ENCODE measurements at regions not wholly inside any gene's neighbourhood (a gene's known extent, or its start where the extent isn't known, plus 50 kb on each side); places are given as distances from the start of the nearest gene placed in this dataset.

DNA sequence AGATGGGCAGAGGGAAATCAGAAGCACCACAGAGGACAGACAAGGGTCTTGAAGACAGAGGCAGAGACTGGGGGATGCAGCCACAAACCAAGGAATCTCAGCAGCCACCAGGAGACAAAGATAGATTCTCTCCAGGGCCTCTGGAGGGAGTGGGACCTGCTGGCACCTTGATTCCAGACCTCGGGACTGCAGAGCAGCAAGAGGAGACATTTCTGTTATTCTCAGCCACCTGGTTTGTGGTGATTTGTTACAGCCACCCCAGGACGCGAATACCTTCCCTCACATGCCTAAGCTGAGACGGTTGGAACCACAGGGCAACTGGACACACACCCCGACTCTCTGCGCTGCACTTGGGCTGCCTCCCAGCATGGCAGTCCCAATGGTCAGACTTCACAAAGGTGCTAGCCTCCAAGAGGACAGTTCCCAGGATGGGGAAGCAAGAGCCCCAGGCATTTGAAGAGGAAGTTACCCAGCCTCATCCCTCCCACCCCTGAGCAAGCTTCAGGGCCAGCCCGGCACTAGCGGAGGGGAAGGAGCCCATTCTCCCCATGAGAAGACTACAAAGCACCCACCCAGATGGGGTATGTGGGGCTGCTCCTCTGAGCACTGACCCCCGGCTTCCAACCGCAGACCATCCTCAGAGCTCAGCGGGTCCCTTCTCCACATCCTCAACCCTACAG is 104.6 kb upstream of the INSIG1 start:
- TF ChIP-seq, protein P1, sequence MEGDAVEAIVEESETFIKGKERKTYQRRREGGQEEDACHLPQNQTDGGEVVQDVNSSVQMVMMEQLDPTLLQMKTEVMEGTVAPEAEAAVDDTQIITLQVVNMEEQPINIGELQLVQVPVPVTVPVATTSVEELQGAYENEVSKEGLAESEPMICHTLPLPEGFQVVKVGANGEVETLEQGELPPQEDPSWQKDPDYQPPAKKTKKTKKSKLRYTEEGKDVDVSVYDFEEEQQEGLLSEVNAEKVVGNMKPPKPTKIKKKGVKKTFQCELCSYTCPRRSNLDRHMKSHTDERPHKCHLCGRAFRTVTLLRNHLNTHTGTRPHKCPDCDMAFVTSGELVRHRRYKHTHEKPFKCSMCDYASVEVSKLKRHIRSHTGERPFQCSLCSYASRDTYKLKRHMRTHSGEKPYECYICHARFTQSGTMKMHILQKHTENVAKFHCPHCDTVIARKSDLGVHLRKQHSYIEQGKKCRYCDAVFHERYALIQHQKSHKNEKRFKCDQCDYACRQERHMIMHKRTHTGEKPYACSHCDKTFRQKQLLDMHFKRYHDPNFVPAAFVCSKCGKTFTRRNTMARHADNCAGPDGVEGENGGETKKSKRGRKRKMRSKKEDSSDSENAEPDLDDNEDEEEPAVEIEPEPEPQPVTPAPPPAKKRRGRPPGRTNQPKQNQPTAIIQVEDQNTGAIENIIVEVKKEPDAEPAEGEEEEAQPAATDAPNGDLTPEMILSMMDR (IDR thresholded peaks at IDR 0.05), result no peak
- no peaks in the 10 kb centered on the region for H3K4me1 ChIP-seq (ENCODE audit: low read depth)
- intact Hi-C loops (cut with DNase I, micrococcal nuclease), result loop anchor here in 1 of 2 donors (5.0 kb wide), 1 partner anchor 154 kb away; no protein-coding TSS in a partner anchor
- ATAC-seq (no peak), DNase-seq (no peak)
- no peaks in the 10 kb centered on the region for H3K36me3 ChIP-seq (ENCODE audit: low read depth)
- H3K9me3 ChIP-seq, result peaks cover 10% of the 10 kb centered on the region
- no peak overlapping the region for H3K4me3 ChIP-seq

DNA sequence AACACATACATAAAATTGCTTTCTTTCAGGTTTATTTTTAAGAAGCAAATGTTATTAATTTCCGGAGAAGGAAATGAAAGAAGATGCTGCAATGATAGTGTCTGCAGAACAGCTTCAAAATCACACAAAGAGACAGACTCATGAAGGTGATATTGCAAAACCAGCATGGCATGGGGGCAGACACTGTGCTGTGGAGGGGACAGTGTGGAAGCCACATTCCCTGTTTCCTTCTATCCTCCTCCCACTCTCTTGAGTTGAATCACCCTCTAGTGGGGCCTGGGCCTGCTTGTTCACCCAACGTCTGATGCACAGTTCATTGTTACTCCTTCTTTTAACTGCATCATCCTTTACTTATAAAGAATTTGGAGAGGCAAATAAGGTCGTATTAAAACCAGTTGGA is 104.0 kb upstream of the INSIG1 start:
- TF ChIP-seq, protein P1 (IDR thresholded peaks at IDR 0.05), result no peak

DNA sequence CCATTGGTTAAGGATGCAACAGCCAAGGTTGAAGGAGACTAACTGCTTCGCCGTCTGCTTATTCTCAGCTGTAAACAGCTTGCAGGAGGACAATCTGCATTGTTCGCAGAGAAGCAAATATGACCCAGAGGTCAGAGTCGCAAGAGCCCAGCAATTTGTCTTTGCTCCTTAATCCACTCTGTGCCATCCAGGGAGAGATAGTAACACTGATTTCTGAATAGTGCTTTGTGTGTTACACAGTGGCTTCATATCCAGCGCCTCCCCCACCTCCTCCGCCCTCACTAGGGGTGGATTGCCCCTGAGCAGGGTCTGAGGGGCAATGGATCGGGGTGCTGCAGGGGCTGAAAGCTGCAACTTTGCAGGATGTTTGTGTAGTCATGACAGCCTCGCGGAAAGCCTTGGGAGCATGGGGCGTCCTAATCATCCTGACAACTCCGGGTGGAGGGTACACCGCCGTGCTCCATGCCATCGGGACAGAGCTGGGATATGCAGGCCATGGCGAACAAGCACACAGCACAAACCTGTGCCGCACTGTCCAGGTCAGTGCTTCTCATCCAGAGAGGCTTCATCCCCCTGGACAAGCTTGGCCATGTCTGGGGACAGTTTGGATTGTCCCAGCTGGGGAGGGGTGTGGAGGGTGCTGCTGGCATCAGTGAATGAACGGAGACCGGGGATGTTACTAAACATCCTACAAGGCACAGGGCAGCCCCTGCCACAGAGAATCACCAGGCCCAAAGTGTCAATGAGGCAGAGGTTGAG is 103.1 kb upstream of the INSIG1 start:
- H3K9me3 ChIP-seq, result peaks cover 10% of the 10 kb centered on the region
- ATAC-seq (no peak), DNase-seq (no peak)
- H3K36me3 ChIP-seq (ENCODE audit: low read depth), result no peaks in the 10 kb centered on the region
- intact Hi-C loops (cut with DNase I, micrococcal nuclease), result loop anchor here in 1 of 2 donors (5.0 kb wide), 1 partner anchor 153 kb away; no protein-coding TSS in a partner anchor
- no peaks in the 10 kb centered on the region for H3K4me1 ChIP-seq (ENCODE audit: low read depth)
- TF ChIP-seq, protein P1 (IDR thresholded peaks at IDR 0.05), result no peak
- H3K4me3 ChIP-seq, result no peak overlapping the region

More for the DNA sequence above, 104.0 kb upstream of the INSIG1 start:
- H3K36me3 ChIP-seq (ENCODE audit: low read depth), result no peaks in the 10 kb centered on the region
- no peaks in the 10 kb centered on the region for H3K4me1 ChIP-seq (ENCODE audit: low read depth)
- intact Hi-C loops (cut with DNase I, micrococcal nuclease), result loop anchor here in 1 of 2 donors (5.0 kb wide), 1 partner anchor 154 kb away; no protein-coding TSS in a partner anchor
- ATAC-seq (no peak), DNase-seq (no peak)
- peaks cover 10% of the 10 kb centered on the region for H3K9me3 ChIP-seq
- H3K4me3 ChIP-seq, result no peak overlapping the region

DNA sequence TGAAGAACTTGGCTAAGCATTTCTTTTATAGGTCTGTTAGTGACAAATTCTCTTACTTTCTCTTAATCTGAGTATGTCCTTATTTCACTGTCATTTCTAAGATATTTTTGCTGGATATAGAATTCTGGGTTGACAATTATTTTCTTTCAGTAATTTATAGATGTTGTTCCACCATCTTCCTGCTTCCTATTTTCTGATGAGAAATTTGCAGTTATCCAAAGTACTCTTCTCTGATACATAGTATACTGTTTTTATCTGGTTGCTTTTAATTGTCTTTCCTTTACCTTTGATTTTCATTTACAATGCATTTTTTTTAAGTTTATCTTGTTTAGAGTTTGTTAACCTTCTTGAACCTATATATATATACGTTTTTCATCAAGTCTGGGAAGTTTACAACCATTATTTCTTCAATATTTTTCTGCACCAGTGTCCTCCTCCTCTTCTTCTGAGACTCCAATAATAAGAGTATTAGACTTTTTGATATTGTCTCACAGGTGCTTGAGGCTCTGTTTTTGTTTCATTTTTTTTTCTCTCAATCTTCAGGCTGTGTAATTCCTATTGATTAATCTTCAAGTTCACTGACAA is 101.6 kb upstream of the INSIG1 start:
- intact Hi-C loops (cut with DNase I, micrococcal nuclease), result no loop called here
- Histone ChIP-seq H3K4me1 (ENCODE audit: low read depth) (no peaks in the 10 kb centered on the region), H3K36me3 (ENCODE audit: low read depth) (no peaks in the 10 kb centered on the region), H3K4me3 (no peak overlapping the region), H3K9me3 (peaks cover 10% of the 10 kb centered on the region)
- TF ChIP-seq, protein P1 (IDR thresholded peaks at IDR 0.05), result no peak
- DNase-seq, result no peak
- no peak for ATAC-seq

DNA sequence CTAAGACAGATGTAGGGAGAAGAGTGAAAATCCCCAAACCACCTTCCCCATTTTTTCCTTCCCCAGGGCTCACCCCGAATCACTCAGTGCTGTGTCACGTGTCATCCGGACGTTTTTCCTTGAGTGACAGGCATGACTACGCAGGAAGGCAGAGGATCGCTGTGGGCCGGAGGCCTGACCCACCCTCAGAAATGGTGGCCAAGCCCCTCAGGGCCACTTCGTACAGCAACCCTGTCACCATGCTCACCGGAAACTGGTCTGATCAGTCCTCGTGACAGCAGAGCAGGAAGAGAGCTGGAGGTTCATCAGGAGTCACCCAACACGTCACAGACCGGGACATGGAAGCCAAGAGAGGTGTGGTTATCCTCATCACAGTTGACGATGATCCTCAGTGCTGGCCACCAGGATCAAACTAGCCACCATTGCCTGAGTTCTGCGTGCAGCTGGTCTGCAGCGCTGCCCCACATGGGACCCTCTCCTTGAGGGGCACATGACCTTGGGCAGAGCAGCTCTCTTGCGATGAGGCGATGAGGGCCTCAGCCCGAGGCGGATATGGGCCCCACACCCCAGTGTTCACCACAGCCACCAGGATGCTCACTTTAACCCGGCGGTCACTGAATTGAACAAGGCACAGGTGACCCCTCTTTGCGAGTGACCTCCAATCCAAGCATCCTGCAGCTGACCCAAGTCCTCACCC is 99.3 kb upstream of the INSIG1 start:
- Histone ChIP-seq H3K9me3 (peaks cover 10% of the 10 kb centered on the region), H3K4me3 (no peak overlapping the region), H3K4me1 (ENCODE audit: low read depth) (no peaks in the 10 kb centered on the region), H3K36me3 (ENCODE audit: low read depth) (no peaks in the 10 kb centered on the region)
- intact Hi-C loops (cut with DNase I, micrococcal nuclease), result no loop called here
- no peak for DNase-seq
- no peak for ATAC-seq
- TF ChIP-seq, protein P1 (IDR thresholded peaks at IDR 0.05), result no peak
